SK-N-SH treated with all-trans-retinoic acid at 6 μM for 48 hours (cell line): ENCODE measurements at regions not wholly inside any gene's neighbourhood (a gene's known extent, or its start where the extent isn't known, plus 50 kb on each side); places are given as distances from the start of the nearest gene placed in this dataset.

Experiments
- ARNTL ChIP-seq: fragments of 450-650 bp; formaldehyde crosslinking; IDR thresholded peaks from 2 replicates; pipeline ENCODE4 v1.5.0; 2020; ENCODE audit warnings: low read depth, mild to moderate bottlenecking, moderate library complexity, borderline replicate concordance
- BACH2 ChIP-seq: fragments of 250-450 bp; sonication (Bioruptor Pico); IDR thresholded peaks from 2 replicates; pipeline ENCODE4 v1.9.0; 2021; ENCODE audit warnings: mild to moderate bottlenecking, borderline replicate concordance
- CSDC2 ChIP-seq: fragments of 250-450 bp; sonication (Bioruptor Pico); IDR thresholded peaks from 2 replicates; pipeline ENCODE4 v1.5.0; 2020; ENCODE audit warnings: mild to moderate bottlenecking, moderate library complexity
- PPARA ChIP-seq: fragments of 250-450 bp; sonication (Bioruptor Pico); IDR thresholded peaks from 2 replicates; pipeline ENCODE4 v1.5.0; 2020; ENCODE audit warnings: mild to moderate bottlenecking, borderline replicate concordance
- RARB ChIP-seq: fragments of 250-450 bp; sonication (Bioruptor Pico); IDR thresholded peaks from 2 replicates; pipeline ENCODE4 v1.8.0; 2021; ENCODE audit warnings: mild to moderate bottlenecking, moderate library complexity
- TCF4 ChIP-seq: fragments of 250-450 bp; sonication (Bioruptor Pico); IDR thresholded peaks from 2 replicates; pipeline ENCODE4 v1.8.0; 2021; ENCODE audit warnings: mild to moderate bottlenecking, moderate library complexity, borderline replicate concordance
- TOX ChIP-seq: fragments of 250-450 bp; sonication (Bioruptor Pico); IDR thresholded peaks from 2 replicates; pipeline ENCODE4 v1.8.0; 2021; ENCODE audit warnings: mild to moderate bottlenecking, moderate library complexity, borderline replicate concordance
- ZFP30 ChIP-seq: fragments of 450-650 bp; formaldehyde crosslinking; IDR thresholded peaks from 2 replicates; pipeline ENCODE4 v1.5.0; 2022; ENCODE audit warnings: mild to moderate bottlenecking, moderate library complexity
- ZNF565 ChIP-seq: fragments of 450-650 bp; formaldehyde crosslinking; conservative IDR thresholded peaks from 2 replicates; pipeline ENCODE4 v1.5.0; 2020; ENCODE audit warnings: low read depth, mild to moderate bottlenecking, moderate library complexity
- ZNF70 ChIP-seq: fragments of 450-650 bp; formaldehyde crosslinking; IDR thresholded peaks from 2 replicates; pipeline ENCODE4 v1.5.0; 2020; ENCODE audit warnings: mild to moderate bottlenecking, moderate library complexity
- TF ChIP-seq, protein P1 (sequence below): fragments of 250-450 bp; sonication (Bioruptor Pico); IDR thresholded peaks from 2 replicates; pipeline ENCODE4 v1.8.0; 2020; ENCODE audit warnings: mild to moderate bottlenecking, moderate library complexity, borderline replicate concordance
- TF ChIP-seq, protein P2 (sequence below): fragments of 250-450 bp; sonication (Bioruptor Pico); IDR thresholded peaks from 2 replicates; pipeline ENCODE4 v1.5.1; 2021; ENCODE audit warnings: mild to moderate bottlenecking, moderate library complexity

DNA sequence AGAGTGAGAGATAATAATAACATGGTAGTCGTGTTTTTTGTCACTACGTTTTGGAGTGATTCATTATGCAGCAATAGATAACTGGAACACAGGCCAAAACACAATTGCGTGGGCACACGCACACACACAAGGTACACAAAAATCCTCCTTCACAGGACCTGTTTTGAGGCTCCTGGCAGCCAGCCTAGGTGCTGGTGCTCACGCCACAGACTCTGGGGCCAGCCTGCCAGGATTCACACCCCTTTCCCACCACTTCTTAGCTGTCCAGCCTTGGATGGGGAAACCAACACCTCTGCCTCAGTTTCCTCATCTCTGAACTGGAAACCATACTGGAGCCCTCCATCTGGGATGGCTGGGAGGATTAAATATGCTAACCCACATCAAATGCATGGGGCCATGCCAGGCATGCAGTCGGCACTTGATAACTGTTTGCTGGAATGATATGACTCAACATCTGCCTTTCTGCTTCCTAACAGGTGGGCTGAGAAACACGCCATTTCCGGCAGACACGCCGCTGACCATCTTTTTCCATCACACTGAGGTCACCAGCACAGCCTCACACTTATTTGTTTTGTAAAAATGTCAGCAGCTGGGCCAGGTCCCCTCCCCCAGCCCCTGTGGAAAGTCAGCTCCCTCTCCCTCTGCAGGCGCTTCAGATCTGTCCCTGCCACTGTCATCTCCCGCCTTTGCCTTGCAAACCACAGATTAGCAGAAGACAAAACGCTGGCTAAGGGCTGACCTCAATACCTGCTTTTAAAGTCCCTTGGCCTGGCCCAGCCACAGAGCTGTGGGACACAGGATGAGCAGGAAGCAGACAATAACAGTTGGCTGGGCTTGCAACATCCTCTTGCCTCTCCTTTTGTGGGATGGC lies 237.5 kb downstream of the BCOR start:
- TF ChIP-seq ZNF70 (CRISPR knock-in tag) (no peak), RARB (CRISPR knock-in tag) (no peak), CSDC2 (CRISPR knock-in tag) (no peak), ZFP30 (CRISPR knock-in tag) (no peak), PPARA (no peak), TOX (no peak), ZNF565 (no peak), BACH2 (CRISPR knock-in tag) (no peak), ARNTL (CRISPR knock-in tag) (no peak), TCF4 (CRISPR knock-in tag) (no peak)
- TF ChIP-seq, protein P1, sequence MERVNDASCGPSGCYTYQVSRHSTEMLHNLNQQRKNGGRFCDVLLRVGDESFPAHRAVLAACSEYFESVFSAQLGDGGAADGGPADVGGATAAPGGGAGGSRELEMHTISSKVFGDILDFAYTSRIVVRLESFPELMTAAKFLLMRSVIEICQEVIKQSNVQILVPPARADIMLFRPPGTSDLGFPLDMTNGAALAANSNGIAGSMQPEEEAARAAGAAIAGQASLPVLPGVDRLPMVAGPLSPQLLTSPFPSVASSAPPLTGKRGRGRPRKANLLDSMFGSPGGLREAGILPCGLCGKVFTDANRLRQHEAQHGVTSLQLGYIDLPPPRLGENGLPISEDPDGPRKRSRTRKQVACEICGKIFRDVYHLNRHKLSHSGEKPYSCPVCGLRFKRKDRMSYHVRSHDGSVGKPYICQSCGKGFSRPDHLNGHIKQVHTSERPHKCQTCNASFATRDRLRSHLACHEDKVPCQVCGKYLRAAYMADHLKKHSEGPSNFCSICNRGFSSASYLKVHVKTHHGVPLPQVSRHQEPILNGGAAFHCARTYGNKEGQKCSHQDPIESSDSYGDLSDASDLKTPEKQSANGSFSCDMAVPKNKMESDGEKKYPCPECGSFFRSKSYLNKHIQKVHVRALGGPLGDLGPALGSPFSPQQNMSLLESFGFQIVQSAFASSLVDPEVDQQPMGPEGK (CRISPR knock-in tag): no peak
- TF ChIP-seq, protein P2, sequence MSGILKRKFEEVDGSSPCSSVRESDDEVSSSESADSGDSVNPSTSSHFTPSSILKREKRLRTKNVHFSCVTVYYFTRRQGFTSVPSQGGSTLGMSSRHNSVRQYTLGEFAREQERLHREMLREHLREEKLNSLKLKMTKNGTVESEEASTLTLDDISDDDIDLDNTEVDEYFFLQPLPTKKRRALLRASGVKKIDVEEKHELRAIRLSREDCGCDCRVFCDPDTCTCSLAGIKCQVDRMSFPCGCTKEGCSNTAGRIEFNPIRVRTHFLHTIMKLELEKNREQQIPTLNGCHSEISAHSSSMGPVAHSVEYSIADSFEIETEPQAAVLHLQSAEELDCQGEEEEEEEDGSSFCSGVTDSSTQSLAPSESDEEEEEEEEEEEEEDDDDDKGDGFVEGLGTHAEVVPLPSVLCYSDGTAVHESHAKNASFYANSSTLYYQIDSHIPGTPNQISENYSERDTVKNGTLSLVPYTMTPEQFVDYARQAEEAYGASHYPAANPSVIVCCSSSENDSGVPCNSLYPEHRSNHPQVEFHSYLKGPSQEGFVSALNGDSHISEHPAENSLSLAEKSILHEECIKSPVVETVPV (CRISPR knock-in tag): no peak
